Jurkat, Clone E6-1 (cell line): ENCODE measurements at regions not wholly inside any gene's neighbourhood (a gene's known extent, or its start where the extent isn't known, plus 50 kb on each side); places are given as distances from the start of the nearest gene placed in this dataset.
"Not testable (repeated sequence)": the region's sequence is repeated elsewhere in the genome, so short reads cannot be mapped to it uniquely, and the experiment has no call there.

Experiments
- DNase-seq: peaks from one replicate; pipeline ENCODE4 v3.0.0-alpha.2; 2011; ENCODE audit warnings: low read depth, low spot score
- H3K4me3 ChIP-seq: 2 replicates; pipeline ENCODE4 v1.5.1; 2011; ENCODE audit warnings: mild to moderate bottlenecking, low read length, control low read depth, moderate library complexity

DNA sequence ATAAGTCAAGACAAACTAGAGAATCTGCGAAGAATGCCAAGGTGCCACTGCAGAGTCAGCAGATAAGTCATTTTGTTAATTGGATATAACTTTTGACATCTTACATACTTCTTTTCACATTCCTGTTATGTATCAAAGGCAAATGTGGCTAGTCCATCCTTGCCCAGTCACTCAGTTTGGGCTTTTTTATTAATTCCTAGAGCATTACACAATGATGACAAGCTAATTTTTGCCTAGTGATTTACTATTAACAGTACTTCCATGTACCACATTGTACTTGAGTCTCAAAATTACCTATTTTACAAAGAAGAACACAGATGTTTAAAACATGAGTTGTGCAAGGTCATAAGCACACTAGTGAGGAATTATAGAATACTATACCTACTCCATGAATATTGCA is 680.8 kb downstream of the DNAH5 start:
- DNase-seq = no peak

DNA sequence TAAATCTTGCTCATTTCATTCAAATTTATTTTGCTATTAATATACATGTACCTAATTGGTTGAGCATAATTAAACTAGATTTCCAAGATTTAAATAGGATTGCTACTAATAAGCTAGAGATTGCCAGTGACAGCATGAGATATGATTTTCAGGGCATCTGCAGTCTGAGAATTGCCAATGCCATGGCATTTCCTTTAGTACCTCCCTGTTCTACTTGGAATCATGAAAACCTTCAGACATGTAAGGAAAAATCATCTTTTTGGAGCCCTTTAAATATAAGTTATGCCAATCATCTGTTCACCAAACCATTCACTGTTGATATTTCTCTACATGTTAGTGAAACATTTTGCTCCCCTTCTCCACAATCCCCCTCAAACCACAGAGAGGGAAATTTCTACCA is 691.4 kb downstream of the DNAH5 start:
- DNase-seq = no peak
- H3K4me3 ChIP-seq = no peak overlapping the region

More for the DNA sequence above, 680.8 kb downstream of the DNAH5 start:
- no peak overlapping the region for H3K4me3 ChIP-seq

DNA sequence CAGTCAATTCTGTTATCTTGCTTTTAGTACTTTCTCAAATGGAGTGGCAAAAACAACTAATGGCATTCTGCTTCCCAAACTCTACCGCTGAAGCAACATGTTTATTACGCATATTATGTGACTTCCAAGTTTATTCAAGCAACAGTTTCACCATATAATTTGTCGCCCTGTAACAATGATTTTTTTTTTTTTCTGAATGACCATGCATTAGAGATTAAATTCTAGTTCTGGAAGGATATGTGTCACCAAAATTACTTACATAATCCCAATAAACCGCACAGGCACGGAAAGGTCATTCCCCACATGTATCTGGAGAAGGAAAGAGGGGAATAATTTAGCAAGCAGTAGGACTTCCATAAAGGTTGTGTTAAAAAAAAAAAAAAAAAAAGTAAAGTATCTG is 691.8 kb downstream of the DNAH5 start:
- no peak overlapping the region for H3K4me3 ChIP-seq
- DNase-seq = no peak

DNA sequence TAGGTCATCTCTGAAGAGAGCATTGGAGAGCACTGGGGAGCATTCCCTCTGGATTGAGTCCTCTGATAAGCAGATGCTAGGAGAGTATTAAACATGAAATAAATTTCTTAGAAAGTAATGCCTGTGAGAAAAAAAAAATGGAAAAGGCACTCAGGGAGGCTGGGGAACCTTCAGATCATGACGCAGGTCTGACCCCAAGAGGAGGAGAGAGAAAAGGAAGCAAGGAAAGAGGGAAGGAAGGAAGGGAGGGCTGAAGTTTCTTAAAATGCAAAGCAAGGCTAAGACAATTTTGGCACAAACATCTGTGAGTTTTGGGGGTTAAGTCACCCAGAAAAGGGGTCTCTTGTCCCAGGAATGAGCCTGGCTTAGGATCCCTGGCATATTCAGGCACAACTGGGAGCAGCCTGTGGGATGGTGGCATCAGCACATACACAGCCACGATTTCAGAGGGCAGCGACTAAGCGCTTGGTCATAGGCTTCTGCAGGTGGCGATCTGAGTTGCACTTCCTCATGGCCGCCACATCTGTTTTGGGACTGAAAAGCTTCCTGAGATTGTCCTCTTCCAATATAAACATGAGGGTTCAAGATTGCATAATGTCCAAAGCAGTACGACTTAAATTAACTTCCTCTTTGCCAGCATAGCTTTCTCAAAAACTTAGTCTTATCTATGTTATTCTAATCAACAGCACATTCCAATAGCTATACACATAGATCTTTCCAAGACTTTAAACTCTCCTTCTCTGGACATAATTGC is 692.7 kb downstream of the DNAH5 start:
- DNase-seq = no peak

DNA sequence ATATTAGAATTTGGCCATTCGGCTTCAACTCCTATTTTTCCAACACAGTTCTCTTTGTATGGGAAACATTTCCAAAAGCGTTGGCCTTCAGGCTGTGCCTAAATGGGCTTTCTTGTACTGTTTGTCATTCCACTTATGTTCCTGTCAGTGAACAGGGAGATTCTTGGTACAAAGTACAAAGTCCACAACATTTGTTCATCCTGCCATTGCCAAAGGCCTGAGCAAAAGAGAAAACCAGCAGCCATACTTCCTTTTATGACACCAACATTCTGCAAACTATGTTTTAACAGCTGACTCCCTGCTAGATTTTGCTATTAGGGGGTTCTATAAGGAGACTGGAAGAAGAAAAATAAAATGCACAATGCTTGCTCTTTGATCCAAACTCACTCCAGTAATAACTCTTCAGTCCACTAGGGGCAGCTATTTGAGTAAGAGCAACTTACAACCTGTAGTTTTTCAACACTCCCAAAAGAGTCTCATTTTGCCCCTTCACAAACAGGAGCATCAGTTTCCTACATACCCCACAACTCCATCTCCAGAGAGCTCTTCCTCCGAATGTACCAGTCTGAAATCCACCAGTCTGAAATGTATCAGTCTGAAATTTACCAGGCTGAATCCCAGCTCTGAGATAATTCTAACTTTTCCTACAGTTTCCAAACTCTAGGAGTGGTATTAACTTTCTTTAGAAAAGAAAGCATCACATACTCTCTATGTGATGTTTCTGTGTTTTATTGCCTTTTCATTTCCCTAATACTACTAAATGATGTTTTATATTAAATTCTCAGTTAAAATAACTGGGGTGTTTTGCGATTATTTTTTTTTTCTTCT is 693.8 kb downstream of the DNAH5 start:
- peak; percentile 40 for DNase-seq

More for the DNA sequence above, 692.7 kb downstream of the DNAH5 start:
- H3K4me3 ChIP-seq = no peak overlapping the region

DNA sequence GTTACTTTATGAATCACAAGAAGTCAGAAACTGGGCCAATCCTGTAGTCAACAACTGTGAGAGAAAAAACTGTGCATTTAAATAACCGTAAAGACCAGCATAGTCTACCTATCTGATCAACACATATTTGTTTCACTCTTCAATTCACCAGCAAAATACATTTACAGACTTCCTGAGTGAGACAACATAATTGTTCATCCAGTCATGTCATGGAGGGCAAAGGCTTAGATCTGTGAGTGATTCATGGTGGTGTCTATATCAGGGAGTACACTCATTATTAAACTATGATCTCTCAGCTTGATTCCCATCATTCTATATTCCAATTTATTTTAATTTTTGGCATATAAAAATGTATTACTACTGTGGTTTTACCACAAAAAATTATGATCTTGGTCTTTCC is 694.6 kb downstream of the DNAH5 start:
- H3K4me3 ChIP-seq = no peak overlapping the region
- no peak for DNase-seq

More for the DNA sequence above, 693.8 kb downstream of the DNAH5 start:
- H3K4me3 ChIP-seq = no peak overlapping the region

DNA sequence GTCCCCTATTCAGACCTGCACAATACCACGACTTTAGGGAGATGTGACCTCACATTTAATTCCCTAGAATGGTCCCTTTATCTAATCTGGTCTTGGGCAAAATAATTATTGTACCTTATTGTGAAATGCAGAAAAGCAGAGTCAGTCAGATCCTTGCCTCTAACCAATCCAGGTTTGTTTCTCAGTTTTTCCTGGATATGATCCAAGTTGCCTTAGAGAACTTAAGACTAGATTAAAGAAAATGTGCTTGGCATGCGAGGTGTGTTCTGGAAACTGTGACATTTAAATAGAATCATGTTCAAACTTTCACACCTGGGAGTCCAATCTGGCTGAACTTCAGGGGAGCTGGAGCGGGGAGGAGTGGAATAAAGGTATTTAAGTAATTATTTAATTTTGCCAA is 696.2 kb downstream of the DNAH5 start:
- no peak overlapping the region for H3K4me3 ChIP-seq
- no peak for DNase-seq

DNA sequence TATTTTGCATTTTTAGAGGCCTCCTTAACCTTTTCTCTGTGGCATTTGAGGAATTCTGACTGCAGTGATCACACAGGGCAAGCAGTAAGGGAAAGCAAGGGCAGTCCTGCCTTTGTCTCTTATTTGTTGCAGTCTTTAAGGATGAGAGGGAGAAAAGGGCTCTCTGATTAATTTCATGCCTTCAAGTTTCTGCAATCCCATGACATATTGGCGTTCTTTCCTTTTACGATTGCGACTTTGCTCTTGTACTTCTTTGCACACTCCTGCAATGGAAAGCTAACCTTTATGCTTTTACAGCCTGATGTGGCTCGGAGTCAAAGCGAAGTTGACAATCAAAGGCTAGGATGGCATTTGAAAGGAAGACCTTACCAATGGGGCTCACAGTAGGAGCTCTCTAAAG is 698.4 kb downstream of the DNAH5 start:
- DNase-seq = no peak

DNA sequence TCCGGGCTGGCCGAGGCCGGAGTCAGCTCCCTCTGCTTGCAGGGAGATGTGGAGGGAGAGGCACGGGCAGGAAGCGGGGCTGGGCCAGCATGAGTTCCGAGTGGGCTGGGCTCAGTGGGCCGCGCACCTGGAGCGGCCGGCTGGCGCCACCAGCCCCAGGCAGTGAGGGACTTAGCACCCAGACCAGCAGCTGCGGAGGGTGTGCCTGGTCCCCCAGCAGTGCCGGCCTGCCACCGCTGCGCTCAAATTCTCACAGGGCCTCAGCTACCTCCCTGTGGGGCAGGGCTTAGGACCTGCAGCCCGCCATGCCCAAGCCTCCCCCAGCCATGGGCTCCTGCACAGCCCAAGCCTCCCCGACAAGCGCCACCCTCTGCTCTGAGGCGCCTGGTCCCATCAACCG is 700.3 kb downstream of the DNAH5 start:
- no peak for DNase-seq

More for the DNA sequence above, 698.4 kb downstream of the DNAH5 start:
- no peak overlapping the region for H3K4me3 ChIP-seq

DNA sequence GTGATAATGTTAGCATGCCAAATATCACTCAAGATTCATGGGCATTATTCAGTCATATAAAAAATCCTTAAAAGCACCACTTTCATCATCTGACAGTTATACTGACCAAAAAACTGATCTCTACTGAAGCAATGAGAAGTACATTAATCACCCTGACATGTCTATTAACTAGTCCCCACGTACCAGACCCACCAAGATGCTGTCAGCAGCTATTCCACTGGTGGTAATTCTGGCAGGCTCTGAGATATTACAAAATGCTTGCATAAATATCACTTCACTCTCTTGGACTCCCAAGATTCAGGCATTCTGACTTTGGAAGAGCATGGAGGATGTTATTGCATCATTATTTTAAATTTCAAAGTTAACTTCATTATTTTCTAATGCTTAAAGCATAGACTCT is 717.0 kb downstream of the DNAH5 start:
- no peak for DNase-seq
- no peak overlapping the region for H3K4me3 ChIP-seq

More for the DNA sequence above, 700.3 kb downstream of the DNAH5 start:
- no peak overlapping the region for H3K4me3 ChIP-seq

DNA sequence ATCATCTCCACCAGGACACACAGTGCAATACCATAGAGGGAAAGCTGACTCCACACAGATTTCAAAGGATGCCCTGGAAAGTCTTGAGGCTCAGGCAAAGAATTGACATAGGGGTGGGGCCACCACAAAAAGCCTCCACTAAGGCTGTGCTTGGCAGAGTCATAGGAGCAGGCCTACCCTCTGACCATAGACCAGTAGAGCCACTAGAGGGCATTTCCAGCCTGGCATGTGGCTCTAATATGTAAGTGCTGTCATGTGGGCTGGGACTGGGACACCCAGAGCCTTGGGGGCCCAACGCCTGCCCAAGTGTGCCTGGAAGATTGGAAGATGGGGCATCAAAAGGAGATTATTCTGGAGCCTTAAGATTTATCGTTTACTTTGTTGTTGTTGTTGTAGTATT is 726.0 kb downstream of the DNAH5 start:
- H3K4me3 ChIP-seq = no peak overlapping the region
- DNase-seq = peak; percentile 27

DNA sequence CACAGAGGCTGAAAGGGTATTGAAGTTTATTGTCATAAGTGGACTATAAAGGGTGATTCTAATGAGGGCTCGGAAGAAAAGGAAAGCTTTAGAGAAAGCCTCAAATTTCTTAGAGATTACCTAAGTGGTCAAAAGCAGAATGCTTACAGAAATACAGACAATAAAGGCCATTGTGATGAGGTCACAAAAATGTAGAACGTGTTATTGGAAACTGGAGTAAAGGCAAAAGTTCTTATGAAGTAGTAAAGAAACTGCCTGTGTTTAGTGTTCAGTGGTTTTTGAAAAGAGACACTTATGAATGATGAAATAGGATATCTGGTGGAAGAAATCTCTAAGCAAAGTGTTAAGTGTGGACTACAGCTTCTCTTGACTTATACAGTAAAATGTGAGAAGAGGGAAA is 726.9 kb downstream of the DNAH5 start:
- no peak for DNase-seq
- H3K4me3 ChIP-seq = no peak overlapping the region

DNA sequence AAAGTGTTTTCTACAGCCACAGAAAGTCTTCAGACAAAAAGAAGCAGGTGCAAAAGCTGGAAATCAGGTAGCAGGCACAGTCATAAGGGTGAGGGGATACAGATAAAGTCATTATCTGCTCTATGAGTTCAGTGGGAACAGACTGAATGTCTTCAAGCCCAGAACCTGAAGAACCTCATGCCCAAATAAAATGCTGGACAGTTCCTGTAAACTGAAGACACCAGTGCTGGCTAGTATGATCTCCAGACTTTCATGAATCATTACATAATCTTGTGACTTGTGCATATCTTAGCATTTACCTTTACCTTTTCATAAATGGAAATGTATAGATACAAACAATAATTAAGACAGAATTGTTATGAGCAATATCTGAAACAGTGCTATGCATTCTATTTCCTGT is 728.7 kb downstream of the DNAH5 start:
- DNase-seq = no peak
- H3K4me3 ChIP-seq = no peak overlapping the region

DNA sequence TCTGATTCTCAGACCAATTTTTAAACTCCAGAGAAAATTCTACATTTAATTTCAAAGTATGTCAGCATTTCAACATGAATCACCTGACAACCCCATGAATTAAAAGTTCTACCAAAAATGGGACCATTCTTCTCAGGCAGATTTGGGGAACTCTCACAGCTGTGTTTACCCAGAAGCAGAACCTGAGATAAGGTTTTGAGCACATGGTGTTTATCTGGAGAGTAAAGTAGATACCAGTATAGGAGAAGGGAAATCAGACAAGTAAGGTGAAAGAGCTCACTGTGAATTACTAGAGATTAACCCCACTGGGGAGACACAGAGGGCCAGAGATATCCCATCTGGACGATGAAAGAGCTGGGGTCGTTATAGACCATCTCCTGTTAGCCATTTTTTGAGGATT is 729.1 kb downstream of the DNAH5 start:
- H3K4me3 ChIP-seq = no peak overlapping the region
- no peak for DNase-seq

DNA sequence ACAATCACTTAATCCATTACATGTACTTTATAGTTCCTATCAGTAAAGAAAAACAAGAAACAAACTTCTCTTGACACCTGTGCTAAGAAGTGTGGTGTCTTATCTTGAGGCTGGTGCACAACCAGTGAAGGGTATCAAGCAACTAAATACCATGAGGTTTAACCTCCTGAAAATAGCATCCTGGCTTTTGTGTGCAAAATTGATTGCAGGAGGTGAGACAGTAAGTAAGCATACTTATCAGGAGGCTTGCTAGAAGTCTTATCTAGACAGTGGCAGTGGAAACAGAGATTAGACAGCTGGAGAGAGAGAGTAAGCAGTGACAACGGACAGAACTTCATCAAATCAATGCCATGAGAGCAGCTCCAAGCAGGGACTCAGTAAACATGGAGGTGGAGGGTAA is 730.3 kb downstream of the DNAH5 start:
- no peak overlapping the region for H3K4me3 ChIP-seq

DNA sequence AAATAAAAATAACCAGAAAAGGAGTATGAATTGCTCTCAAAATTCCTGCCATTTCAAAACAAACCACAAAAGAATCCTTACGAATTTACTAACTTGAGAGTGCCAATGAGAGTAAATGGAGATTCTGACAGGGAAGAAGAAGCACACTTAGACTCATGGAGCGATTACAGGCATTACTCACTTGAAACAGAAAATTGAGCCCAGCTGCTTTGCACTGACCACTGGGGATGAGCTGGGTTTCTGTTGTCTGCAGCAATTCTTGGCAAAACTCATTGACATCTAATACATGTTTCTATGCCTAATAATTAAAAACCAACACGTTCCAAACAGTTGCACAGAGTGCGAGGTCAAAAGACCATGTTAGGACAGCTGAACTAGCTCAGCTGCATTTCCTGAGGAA is 731.6 kb downstream of the DNAH5 start:
- DNase-seq = no peak
- H3K4me3 ChIP-seq = no peak overlapping the region

More for the DNA sequence above, 730.3 kb downstream of the DNAH5 start:
- DNase-seq = no peak

DNA sequence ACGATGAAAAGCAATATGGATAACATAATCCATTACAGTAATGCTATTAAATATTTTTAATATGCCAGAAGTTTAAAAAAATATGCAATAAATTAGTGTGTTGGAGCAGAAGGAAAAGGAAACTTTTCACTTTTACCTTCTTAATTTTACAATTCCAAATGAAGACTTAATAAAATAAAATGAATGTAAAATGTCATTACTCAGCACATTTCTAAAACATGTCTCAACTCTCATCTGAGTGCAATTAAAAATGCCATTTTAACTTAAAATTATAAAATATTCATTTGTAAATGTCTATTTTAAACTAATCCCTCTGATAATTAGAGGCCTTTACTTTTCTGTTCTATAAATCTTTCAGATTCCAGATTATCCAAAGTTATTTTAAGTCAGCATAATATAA is 733.4 kb downstream of the DNAH5 start:
- DNase-seq = no peak
- no peak overlapping the region for H3K4me3 ChIP-seq

DNA sequence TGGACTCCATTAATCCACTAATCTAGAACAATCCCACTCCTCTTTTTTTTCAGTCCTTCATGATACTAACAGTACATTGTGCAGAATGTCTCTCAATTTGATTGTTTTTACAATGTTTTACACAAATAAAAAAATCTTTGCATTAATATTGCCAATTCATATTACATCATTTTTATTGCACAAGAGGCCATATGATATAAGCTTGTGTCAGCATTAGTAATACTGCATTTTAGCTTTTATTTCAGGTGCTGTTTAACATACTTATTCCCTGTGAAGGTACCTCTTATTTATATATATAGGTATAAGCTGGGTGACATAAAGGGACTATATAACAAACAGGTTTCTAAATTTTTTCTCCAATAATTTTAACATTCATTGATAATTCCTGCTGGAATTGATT is 737.4 kb downstream of the DNAH5 start:
- H3K4me3 ChIP-seq = no peak overlapping the region
- no peak for DNase-seq

DNA sequence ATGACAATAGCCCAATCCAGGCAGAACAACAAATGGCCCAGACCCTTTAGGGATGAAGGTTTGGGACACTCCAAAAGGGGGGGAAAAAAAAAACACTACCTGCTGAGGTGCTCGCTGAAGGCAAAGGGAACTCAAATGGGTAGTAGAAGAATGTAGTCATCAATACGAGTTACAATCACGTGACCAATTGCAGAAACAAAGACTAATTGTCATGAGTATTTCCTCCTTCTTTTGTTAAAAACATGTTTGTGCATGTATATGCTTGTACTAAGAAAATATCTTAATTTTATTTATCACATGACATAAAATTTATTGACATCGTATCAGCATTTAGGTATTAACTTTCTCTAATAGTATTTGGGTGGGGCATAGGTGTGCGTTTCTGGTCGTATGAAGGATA is 743.5 kb downstream of the DNAH5 start:
- no peak for DNase-seq
- H3K4me3 ChIP-seq = no peak overlapping the region

DNA sequence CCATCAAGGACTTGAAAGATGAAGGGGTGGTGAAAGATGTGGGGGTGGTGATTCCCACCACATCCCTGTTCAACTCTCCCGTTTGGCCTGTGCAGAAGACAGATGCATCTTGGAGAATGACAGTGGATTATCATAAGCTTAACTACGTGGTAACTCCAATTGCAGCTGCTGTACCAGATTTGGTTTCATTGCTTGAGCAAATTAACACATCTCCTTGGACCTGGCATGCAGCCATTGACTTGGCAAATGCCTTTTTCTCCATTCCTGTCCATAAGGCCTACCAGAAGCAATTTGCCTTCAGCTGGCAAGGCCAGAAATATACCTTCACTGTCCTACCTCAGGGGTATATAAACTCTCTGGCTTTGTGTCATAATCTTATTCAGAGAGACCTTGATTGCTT is 746.3 kb downstream of the DNAH5 start:
- not testable (repeated sequence) for H3K4me3 ChIP-seq, DNase-seq
